GM23338 (cell line): ENCODE measurements at regions not wholly inside any gene's neighbourhood (a gene's known extent, or its start where the extent isn't known, plus 50 kb on each side); places are given as distances from the start of the nearest gene placed in this dataset.
"Not testable (repeated sequence)": the region's sequence is repeated elsewhere in the genome, so short reads cannot be mapped to it uniquely, and the experiment has no call there.

Source experiments
- ATAC-seq: fragments of 200-7000 bp; cut with Tn5 transposase; 3 replicates; pipeline ENCODE4 v1.9.1; 2020
- DNase-seq: peaks from one replicate; pipeline ENCODE4 v3.0.0-alpha.2; 2015; ENCODE audit warnings: low spot score
- H2AFZ ChIP-seq: fragments of 200-600 bp; sonication (generic); 2 replicates; pipeline ENCODE4 v1.8.0; 2016; ENCODE audit warnings: antibody characterized with exemption, mild to moderate bottlenecking, moderate library complexity
- H3F3A ChIP-seq: fragments of 200-600 bp; sonication (generic); replicated peaks from 2 replicates; pipeline ENCODE4 v1.8.0; 2017; ENCODE audit warnings: antibody characterized with exemption, mixed run types, low read depth
- H3K27ac ChIP-seq: fragments of 200-600 bp; sonication (generic); 2 replicates; pipeline ENCODE4 v1.6.1; 2016; ENCODE audit warnings: low read depth
- H3K27me3 ChIP-seq: fragments of 200-600 bp; sonication (generic); 2 replicates; pipeline ENCODE4 v1.8.0; 2016; ENCODE audit warnings: mild to moderate bottlenecking, mixed run types, moderate library complexity; ENCODE audit not compliant: insufficient read depth
- H3K36me3 ChIP-seq: fragments of 200-600 bp; sonication (generic); 2 replicates; pipeline ENCODE4 v1.8.0; 2016; ENCODE audit warnings: mild to moderate bottlenecking; ENCODE audit not compliant: insufficient read depth
- H3K4me1 ChIP-seq: fragments of 200-600 bp; sonication (generic); 2 replicates; pipeline ENCODE4 v1.8.0; 2016; ENCODE audit warnings: mild to moderate bottlenecking, moderate library complexity; ENCODE audit not compliant: insufficient read depth
- H3K4me2 ChIP-seq: fragments of 200-600 bp; sonication (generic); 2 replicates; pipeline ENCODE4 v1.7.1; 2017; ENCODE audit warnings: mixed run types
- H3K4me3 ChIP-seq: fragments of 200-600 bp; sonication (generic); 2 replicates; pipeline ENCODE4 v1.6.1; 2016; ENCODE audit warnings: mixed run types
- H3K79me2 ChIP-seq: fragments of 200-600 bp; sonication (generic); replicated peaks from 2 replicates; pipeline ENCODE4 v1.8.0; 2017; ENCODE audit warnings: mild to moderate bottlenecking; ENCODE audit not compliant: insufficient read depth
- H3K9me2 ChIP-seq: fragments of 200-600 bp; sonication (generic); 2 replicates; pipeline ENCODE4 v1.8.0; 2017; ENCODE audit not compliant: insufficient read depth
- H4K20me1 ChIP-seq: fragments of 200-600 bp; sonication (generic); replicated peaks from 2 replicates; pipeline ENCODE4 v1.8.0; 2017; ENCODE audit warnings: mild to moderate bottlenecking; ENCODE audit not compliant: insufficient read depth
- H3K27ac Mint-ChIP-seq: 2 replicates; pipeline ENCODE4 v1.8.0; 2020; ENCODE audit warnings: inconsistent platforms, mild to moderate bottlenecking, moderate library complexity, mixed read lengths
- H3K27me3 Mint-ChIP-seq: 3 replicates; pipeline ENCODE4 v1.8.0; 2022; ENCODE audit warnings: low read depth, mild to moderate bottlenecking, moderate library complexity, mixed read lengths, inconsistent platforms; ENCODE audit not compliant: insufficient read depth, poor library complexity
- H3K36me3 Mint-ChIP-seq: 3 replicates; pipeline ENCODE4 v1.8.0; 2021; ENCODE audit warnings: low read depth, mild to moderate bottlenecking, inconsistent platforms, moderate library complexity, mixed read lengths
- H3K4me1 Mint-ChIP-seq: 3 replicates; pipeline ENCODE4 v1.8.0; 2020; ENCODE audit warnings: mild to moderate bottlenecking, inconsistent platforms, mixed read lengths
- H3K4me3 Mint-ChIP-seq: 3 replicates; pipeline ENCODE4 v1.8.0; 2021; ENCODE audit warnings: moderate library complexity, mild to moderate bottlenecking, inconsistent platforms, mixed read lengths
- H3K9me3 Mint-ChIP-seq: 3 replicates; pipeline ENCODE4 v1.8.0; 2020; ENCODE audit warnings: moderate library complexity, mild to moderate bottlenecking, inconsistent platforms, mixed read lengths
- CREB1 ChIP-seq: fragments of 250-450 bp; sonication (Bioruptor Pico); IDR thresholded peaks from 2 replicates; pipeline ENCODE4 v1.5.0; 2020; ENCODE audit warnings: low read depth, mild to moderate bottlenecking, moderate library complexity
- CTCF ChIP-seq, 2 experiments: fragments of 200-600 bp in 1 of 2; sonication (generic) in 1 of 2; conservative IDR thresholded peaks; 2 replicates each; pipeline versions ENCODE4 v1.5.1 to v1.6.1; 2016 to 2017; ENCODE audit warnings: antibody characterized with exemption in 2 of 2, low read depth in 2 of 2, mild to moderate bottlenecking in 2 of 2, moderate library complexity in 1 of 2
- EZH2 ChIP-seq: fragments of 200-600 bp; sonication (generic); IDR thresholded peaks from one replicate; pipeline ENCODE4 v1.8.0; 2017; ENCODE audit warnings: antibody characterized with exemption, mild to moderate bottlenecking, low read depth; ENCODE audit not compliant: unreplicated experiment
- EZH2phosphoT487 ChIP-seq: fragments of 200-600 bp; sonication (generic); IDR thresholded peaks from one replicate; pipeline ENCODE4 v1.8.1; 2018; ENCODE audit warnings: antibody characterized with exemption; ENCODE audit not compliant: unreplicated experiment
- JUNB ChIP-seq: IDR thresholded peaks from one replicate; pipeline ENCODE4 v1.6.1; 2016; ENCODE audit warnings: antibody characterized with exemption; ENCODE audit not compliant: unreplicated experiment
- NANOG ChIP-seq: IDR thresholded peaks from 2 replicates; pipeline ENCODE4 v1.6.1; 2016; ENCODE audit warnings: antibody characterized with exemption, borderline replicate concordance
- STAT1 ChIP-seq: IDR thresholded peaks from one replicate; pipeline ENCODE4 v1.6.1; 2016; ENCODE audit warnings: antibody characterized with exemption; ENCODE audit not compliant: unreplicated experiment
- ZNF331 ChIP-seq: fragments of 250-450 bp; sonication (Bioruptor Pico); IDR thresholded peaks from 2 replicates; pipeline ENCODE4 v1.5.0; 2020; ENCODE audit warnings: low read depth, mild to moderate bottlenecking, moderate library complexity
- ZNF462 ChIP-seq: fragments of 250-450 bp; sonication (Bioruptor Pico); IDR thresholded peaks from 2 replicates; pipeline ENCODE4 v1.5.0; 2020; ENCODE audit warnings: mild to moderate bottlenecking, moderate library complexity
- TF ChIP-seq, protein P1 (sequence below): IDR thresholded peaks from 2 replicates; pipeline ENCODE4 v1.6.1; 2016; ENCODE audit warnings: antibody characterized with exemption

DNA sequence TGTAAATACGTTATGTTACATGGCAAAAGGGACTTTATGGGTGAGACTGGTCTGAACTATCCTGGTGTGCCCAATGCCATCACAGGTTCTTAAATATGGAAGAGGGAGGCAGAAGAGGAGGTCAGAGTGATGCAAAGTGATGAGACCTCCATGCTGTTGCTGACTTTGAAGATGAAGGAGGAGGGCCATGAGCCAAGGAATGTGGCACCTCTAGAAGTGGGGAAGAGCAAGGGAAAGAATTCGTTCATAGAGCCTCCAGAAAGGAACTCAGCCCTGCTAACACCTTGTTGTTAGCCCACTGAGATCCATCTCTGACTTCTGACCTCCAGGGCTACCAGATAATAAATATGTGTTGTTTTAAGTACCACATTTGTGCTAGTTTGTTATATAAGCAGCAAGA, 462.0 kb downstream of the RPS6KC1 start:
- Histone ChIP-seq H2AFZ (no peak overlapping the region; the same call in 1 of the 2 replicates), H3K36me3 (no peaks in the 10 kb centered on the region), H3K9me2 (0 out of 2 replicates have a peak, but pooled peaks cover 8% of the 10 kb centered on the region), H3K4me2 (no peak overlapping the region), H3K27ac (no peak overlapping the region), H3F3A (no peaks in the 10 kb centered on the region), H3K27me3 (no peaks in the 10 kb centered on the region), H3K4me3 (no peak overlapping the region), H3K4me1 (peaks cover 16% of the 10 kb centered on the region), H3K79me2 (no peaks in the 10 kb centered on the region), H4K20me1 (no peaks in the 10 kb centered on the region)
- no peaks in the 10 kb centered on the region for H3K9me3 Mint-ChIP-seq
- H3K4me1 Mint-ChIP-seq: peaks cover 7% of the 10 kb centered on the region
- no peak for TF ChIP-seq ZNF462
- no peak for TF ChIP-seq CREB1 (CRISPR knock-in tag)
- TF ChIP-seq, protein P1, sequence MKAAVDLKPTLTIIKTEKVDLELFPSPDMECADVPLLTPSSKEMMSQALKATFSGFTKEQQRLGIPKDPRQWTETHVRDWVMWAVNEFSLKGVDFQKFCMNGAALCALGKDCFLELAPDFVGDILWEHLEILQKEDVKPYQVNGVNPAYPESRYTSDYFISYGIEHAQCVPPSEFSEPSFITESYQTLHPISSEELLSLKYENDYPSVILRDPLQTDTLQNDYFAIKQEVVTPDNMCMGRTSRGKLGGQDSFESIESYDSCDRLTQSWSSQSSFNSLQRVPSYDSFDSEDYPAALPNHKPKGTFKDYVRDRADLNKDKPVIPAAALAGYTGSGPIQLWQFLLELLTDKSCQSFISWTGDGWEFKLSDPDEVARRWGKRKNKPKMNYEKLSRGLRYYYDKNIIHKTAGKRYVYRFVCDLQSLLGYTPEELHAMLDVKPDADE: no peak
- TF ChIP-seq ZNF331 (CRISPR knock-in tag): no peak
- TF ChIP-seq STAT1: no peak
- no peak for TF ChIP-seq CTCF (conservative IDR thresholded peaks at IDR 0.05; ENCODE audit: low read depth in 2 of 2)
- TF ChIP-seq EZH2: no peak
- TF ChIP-seq EZH2phosphoT487: no peak
- TF ChIP-seq NANOG: no peak
- TF ChIP-seq JUNB: no peak
- no peaks in the 10 kb centered on the region for H3K36me3 Mint-ChIP-seq
- H3K27ac Mint-ChIP-seq: no peak overlapping the region
- H3K4me3 Mint-ChIP-seq: no peak overlapping the region
- no peak for ATAC-seq
- no peak for DNase-seq
- H3K27me3 Mint-ChIP-seq: no peaks in the 10 kb centered on the region

DNA sequence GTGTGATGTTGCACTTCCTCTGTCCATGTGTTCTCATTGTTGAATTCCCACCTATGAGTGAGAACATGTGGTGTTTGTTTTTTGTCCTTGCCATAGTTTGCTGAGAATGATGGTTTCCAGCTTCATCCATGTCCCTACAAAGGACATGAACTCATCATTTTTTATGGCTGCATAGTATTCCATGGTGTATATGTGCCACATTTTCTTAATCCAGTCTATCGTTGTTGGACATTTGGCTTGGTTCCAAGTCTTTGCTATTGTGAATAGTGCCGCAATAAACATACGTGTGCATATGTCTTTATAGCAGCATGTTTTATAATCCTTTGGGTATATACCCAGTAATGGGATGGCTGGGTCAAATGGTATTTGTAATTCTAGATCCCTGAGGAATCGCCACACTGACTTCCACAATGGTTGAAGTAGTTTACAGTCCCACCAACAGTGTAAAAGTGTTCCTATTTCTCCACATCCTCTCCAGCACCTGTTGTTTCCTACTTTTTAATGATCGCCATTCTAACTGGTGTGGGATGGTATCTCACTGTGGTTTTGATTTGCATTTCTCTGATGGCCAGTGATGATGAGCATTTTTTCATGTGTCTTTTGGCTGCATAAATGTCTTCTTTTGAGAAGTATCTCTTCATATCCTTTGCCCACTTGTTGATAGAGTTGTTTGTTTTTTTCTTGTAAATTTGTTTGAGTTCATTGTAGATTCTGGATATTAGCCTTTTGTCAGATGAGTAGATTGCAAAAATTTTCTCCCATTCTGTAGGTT, 463.6 kb downstream of the RPS6KC1 start:
- H3K9me2 ChIP-seq, H3F3A ChIP-seq, H3K79me2 ChIP-seq, DNase-seq, H4K20me1 ChIP-seq, H3K27ac Mint-ChIP-seq, H3K4me2 ChIP-seq, H3K4me3 ChIP-seq, H3K4me3 Mint-ChIP-seq, H3K4me1 ChIP-seq, H3K9me3 Mint-ChIP-seq, H3K27me3 ChIP-seq, H3K27ac ChIP-seq, H2AFZ ChIP-seq, H3K36me3 ChIP-seq, ATAC-seq, H3K27me3 Mint-ChIP-seq, H3K4me1 Mint-ChIP-seq, H3K36me3 Mint-ChIP-seq: not testable (repeated sequence)
